Transverse colon (tissue), 4 donors: ENCODE measurements at regions not wholly inside any gene's neighbourhood (a gene's known extent, or its start where the extent isn't known, plus 50 kb on each side); places are given as distances from the start of the nearest gene placed in this dataset.

Experiments used
- DNase-seq: peaks from one replicate; pipeline ENCODE4 v3.0.0-alpha.2; 2019
- H3K27ac ChIP-seq, 4 donors: fragments of 200-600 bp; sonication (generic); 2 replicates each; pipeline ENCODE4 v1.5.1; 2016 to 2018; ENCODE audit warnings: inconsistent platforms in 4 of 4
- H3K27me3 ChIP-seq: fragments of 200-600 bp; sonication (generic); 2 replicates; pipeline ENCODE4 v1.5.1; 2017; ENCODE audit warnings: inconsistent platforms
- H3K36me3 ChIP-seq, 4 donors: fragments of 200-600 bp; sonication (generic); 2 replicates each; pipeline ENCODE4 v1.5.1; 2017 to 2019; ENCODE audit warnings: inconsistent platforms in 4 of 4
- H3K4me1 ChIP-seq, 4 donors: fragments of 200-600 bp; sonication (generic); 2 replicates each; pipeline ENCODE4 v1.5.1; 2017 to 2020; ENCODE audit warnings: inconsistent platforms in 4 of 4
- H3K4me3 ChIP-seq, 4 donors: fragments of 200-600 bp; sonication (generic); 1 replicate in 1 of 4; 2 replicates in 3 of 4; pipeline versions ENCODE4 v1.5.1 to v1.6.1; 2017 to 2019; ENCODE audit warnings: inconsistent platforms in 4 of 4
- H3K9me3 ChIP-seq, 2 donors: fragments of 200-600 bp; sonication (generic); 2 replicates each; pipeline ENCODE4 v1.5.1; 2017 to 2019; ENCODE audit warnings: inconsistent platforms in 2 of 2
- EP300 ChIP-seq: sonication (generic); formaldehyde crosslinking; IDR thresholded peaks from one replicate; pipeline ENCODE4 v1.6.1; 2017; ENCODE audit warnings: antibody characterized with exemption, low read depth
- POLR2A ChIP-seq: fragments of 450-650 bp; IDR thresholded peaks from one replicate; pipeline ENCODE4 v1.6.1; 2016; ENCODE audit warnings: antibody characterized with exemption, mild to moderate bottlenecking, moderate library complexity
- POLR2AphosphoS5 ChIP-seq, 3 donors: sonication (generic); formaldehyde crosslinking; IDR thresholded peaks; one replicate each; pipeline ENCODE4 v1.6.1; 2016; ENCODE audit warnings: antibody characterized with exemption in 3 of 3
- WGBS, 2 donors: methylation state at CpG; one replicate each; pipeline ENCODE4 v1.1.5; 2018; ENCODE audit warnings: low coverage in 1 of 2; 5-methylcytosine and 5-hydroxymethylcytosine counted together
- in situ Hi-C, 4 donors: fragments of 200-750 bp; cut with MboI; loops; one replicate each; pipeline versions ENCODE4 v1.15.0 to v1.15.1; 2017; ENCODE audit warnings: low sequenced_read_pairs in 3 of 4, low pct_ligation_motif_present in 1 of 4, low pct_unique_long_range_greater_than_20kb in 1 of 4
- intact Hi-C: fragments of 100-400 bp; cut with DNase I; formaldehyde crosslinking; loops from one replicate; pipeline ENCODE4 v1.15.1; 2023; ENCODE audit warnings: low total_unique reads
- TF ChIP-seq, protein P1 (sequence below), 5 experiments: fragments of 200-600 bp in 3 of 5; fragments of 450-650 bp in 2 of 5; sonication (generic) in 3 of 5; IDR thresholded peaks; 1 replicate in 2 of 5; 2 replicates in 3 of 5; pipeline ENCODE4 v1.5.1; 2016 to 2017; ENCODE audit warnings: antibody characterized with exemption in 5 of 5, inconsistent platforms in 3 of 5, mild to moderate bottlenecking in 2 of 5, moderate library complexity in 1 of 5

DNA sequence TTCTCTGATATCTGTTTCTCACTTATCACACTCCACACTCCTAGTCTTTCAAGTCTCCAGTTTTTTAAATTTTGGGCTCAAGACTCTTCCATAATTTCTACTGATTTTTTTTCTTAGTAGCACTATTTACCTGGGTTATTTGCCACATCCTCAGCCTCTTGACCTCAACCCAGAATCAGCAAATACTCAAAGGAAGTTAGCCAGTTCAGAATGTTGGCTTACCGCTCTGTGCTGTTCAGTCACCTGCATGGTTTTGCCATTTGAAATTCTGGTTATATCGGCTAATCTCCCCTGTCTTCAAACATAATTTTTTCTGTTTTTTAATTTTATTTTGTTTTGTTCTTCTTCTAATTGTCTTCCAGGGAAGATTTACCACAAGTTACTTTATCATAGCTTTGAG, 412.6 kb downstream of the PTH2R start:
- Histone ChIP-seq H3K36me3 (no peaks in the 10 kb centered on the region), H3K27me3 (no peaks in the 10 kb centered on the region), H3K27ac (no peak overlapping the region), H3K9me3 (no peaks in the 10 kb centered on the region), H3K4me3 (no peak overlapping the region), H3K4me1 (no peaks in the 10 kb centered on the region)
- DNase-seq = no peak
- TF ChIP-seq POLR2A = no peak
- TF ChIP-seq, protein P1, sequence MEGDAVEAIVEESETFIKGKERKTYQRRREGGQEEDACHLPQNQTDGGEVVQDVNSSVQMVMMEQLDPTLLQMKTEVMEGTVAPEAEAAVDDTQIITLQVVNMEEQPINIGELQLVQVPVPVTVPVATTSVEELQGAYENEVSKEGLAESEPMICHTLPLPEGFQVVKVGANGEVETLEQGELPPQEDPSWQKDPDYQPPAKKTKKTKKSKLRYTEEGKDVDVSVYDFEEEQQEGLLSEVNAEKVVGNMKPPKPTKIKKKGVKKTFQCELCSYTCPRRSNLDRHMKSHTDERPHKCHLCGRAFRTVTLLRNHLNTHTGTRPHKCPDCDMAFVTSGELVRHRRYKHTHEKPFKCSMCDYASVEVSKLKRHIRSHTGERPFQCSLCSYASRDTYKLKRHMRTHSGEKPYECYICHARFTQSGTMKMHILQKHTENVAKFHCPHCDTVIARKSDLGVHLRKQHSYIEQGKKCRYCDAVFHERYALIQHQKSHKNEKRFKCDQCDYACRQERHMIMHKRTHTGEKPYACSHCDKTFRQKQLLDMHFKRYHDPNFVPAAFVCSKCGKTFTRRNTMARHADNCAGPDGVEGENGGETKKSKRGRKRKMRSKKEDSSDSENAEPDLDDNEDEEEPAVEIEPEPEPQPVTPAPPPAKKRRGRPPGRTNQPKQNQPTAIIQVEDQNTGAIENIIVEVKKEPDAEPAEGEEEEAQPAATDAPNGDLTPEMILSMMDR (IDR thresholded peaks at IDR 0.05) = no peak
- no peak for TF ChIP-seq POLR2AphosphoS5 (IDR thresholded peaks at IDR 0.05)
- TF ChIP-seq EP300 = no peak
- in situ Hi-C loops = no loop called here
- intact Hi-C loops = no loop called here
- 71 to 92% methylated on average over 2 of the region's 2 CpGs for WGBS, 2 donors

GRCh38 chr2:208820014-208820688, 413.6 kb downstream of the PTH2R start:
- TF ChIP-seq, protein P1 (IDR thresholded peaks at IDR 0.05) = no peak
- TF ChIP-seq POLR2AphosphoS5 (IDR thresholded peaks at IDR 0.05) (no peak), POLR2A (no peak), EP300 (no peak)
- DNase-seq = no peak

DNA sequence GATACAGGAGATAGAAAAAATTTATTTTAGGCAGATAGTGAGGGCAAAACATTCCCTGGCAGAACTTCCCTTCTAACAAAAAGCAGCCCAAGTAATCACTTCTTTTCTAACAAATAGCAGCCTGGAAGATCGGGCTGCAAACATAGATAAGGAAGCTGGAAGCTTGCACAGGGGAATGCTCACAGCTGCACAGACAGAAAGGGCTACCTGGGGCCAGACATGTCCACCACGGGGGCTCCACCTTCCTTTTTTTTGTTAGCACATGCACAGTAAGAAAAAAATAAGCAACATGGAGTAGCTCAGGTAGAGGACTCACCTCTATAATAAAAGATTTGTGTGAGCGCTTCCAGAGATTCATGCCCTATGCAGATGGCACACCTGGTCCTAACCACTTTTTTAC, 420.5 kb downstream of the PTH2R start:
- no peak overlapping the region for H3K27ac ChIP-seq
- DNase-seq = no peak
- no peak overlapping the region for H3K4me3 ChIP-seq
- no peaks in the 10 kb centered on the region for H3K36me3 ChIP-seq
- no peaks in the 10 kb centered on the region for H3K9me3 ChIP-seq
- H3K4me1 ChIP-seq = peaks cover 0 to 17% (median 6%) of the 10 kb centered on the region in 4 donors
- TF ChIP-seq, protein P1 (IDR thresholded peaks at IDR 0.05) = no peak
- TF ChIP-seq POLR2A = no peak
- no peak for TF ChIP-seq EP300
- no peak for TF ChIP-seq POLR2AphosphoS5 (IDR thresholded peaks at IDR 0.05)
- H3K27me3 ChIP-seq = no peaks in the 10 kb centered on the region
- intact Hi-C loops = no loop called here
- in situ Hi-C loops = no loop called here
- WGBS, 2 donors = 29 to 47% methylated on average over 3 of the region's 3 CpGs

More at GRCh38 chr2:208820014-208820688, 413.6 kb downstream of the PTH2R start:
- Histone ChIP-seq H3K4me3 (no peak overlapping the region), H3K4me1 (no peaks in the 10 kb centered on the region), H3K36me3 (no peaks in the 10 kb centered on the region), H3K9me3 (no peaks in the 10 kb centered on the region), H3K27ac (no peak overlapping the region), H3K27me3 (no peaks in the 10 kb centered on the region)
- WGBS, 2 donors = 83 to 100% methylated on average over 1 of the region's 1 CpG
- intact Hi-C loops (no loop called here), in situ Hi-C loops (no loop called here)

- H3K4me1 ChIP-seq = peaks cover 0 to 17% (median 6%) of the 10 kb centered on the region in 4 donors
- in situ Hi-C loops = no loop called here
- intact Hi-C loops = no loop called here
Observed at GRCh38 chr2:208827549-208828221, 421.1 kb downstream of the PTH2R start.

More at GRCh38 chr2:208827549-208828221, 421.1 kb downstream of the PTH2R start:
- TF ChIP-seq, protein P1 (IDR thresholded peaks at IDR 0.05) = no peak
- TF ChIP-seq EP300 = no peak
- no peak for TF ChIP-seq POLR2A
- TF ChIP-seq POLR2AphosphoS5 (IDR thresholded peaks at IDR 0.05) = no peak
- Histone ChIP-seq H3K36me3 (no peaks in the 10 kb centered on the region), H3K27me3 (no peaks in the 10 kb centered on the region), H3K27ac (no peak overlapping the region), H3K4me3 (no peak overlapping the region), H3K9me3 (no peaks in the 10 kb centered on the region)
- WGBS, 2 donors = 44 to 49% methylated on average over 4 of the region's 4 CpGs
- DNase-seq = no peak
